SK-N-SH treated with all-trans-retinoic acid at 6 μM for 48 hours (cell line): ENCODE measurements at regions not wholly inside any gene's neighbourhood (a gene's known extent, or its start where the extent isn't known, plus 50 kb on each side); places are given as distances from the start of the nearest gene placed in this dataset.

Experiments
- ATAC-seq: fragments of 200-7000 bp; cut with Tn5 transposase; 3 replicates; pipeline ENCODE4 v1.9.1; 2020; ENCODE audit warnings: mild to moderate bottlenecking, moderate library complexity
- ARNTL ChIP-seq: fragments of 450-650 bp; formaldehyde crosslinking; IDR thresholded peaks from 2 replicates; pipeline ENCODE4 v1.5.0; 2020; ENCODE audit warnings: low read depth, mild to moderate bottlenecking, moderate library complexity, borderline replicate concordance
- BACH2 ChIP-seq: fragments of 250-450 bp; sonication (Bioruptor Pico); IDR thresholded peaks from 2 replicates; pipeline ENCODE4 v1.9.0; 2021; ENCODE audit warnings: mild to moderate bottlenecking, borderline replicate concordance
- CREB5 ChIP-seq: fragments of 250-450 bp; sonication (Bioruptor Pico); IDR thresholded peaks from 2 replicates; pipeline ENCODE4 v1.5.1; 2020; ENCODE audit warnings: low read depth, mild to moderate bottlenecking, moderate library complexity
- CSDC2 ChIP-seq: fragments of 250-450 bp; sonication (Bioruptor Pico); IDR thresholded peaks from 2 replicates; pipeline ENCODE4 v1.5.0; 2020; ENCODE audit warnings: mild to moderate bottlenecking, moderate library complexity
- CSRNP3 ChIP-seq: fragments of 250-450 bp; sonication (Bioruptor Pico); IDR thresholded peaks from 2 replicates; pipeline ENCODE4 v1.5.1; 2021; ENCODE audit warnings: mild to moderate bottlenecking, moderate library complexity
- ESRRG ChIP-seq: fragments of 250-450 bp; sonication (Bioruptor Pico); IDR thresholded peaks from 2 replicates; pipeline ENCODE4 v1.6.1; 2021; ENCODE audit warnings: mild to moderate bottlenecking
- ISL1 ChIP-seq: fragments of 250-450 bp; sonication (Bioruptor Pico); IDR thresholded peaks from 2 replicates; pipeline ENCODE4 v2.1.2; 2022; ENCODE audit warnings: mild to moderate bottlenecking, moderate library complexity
- PATZ1 ChIP-seq: fragments of 250-450 bp; sonication (Bioruptor Pico); IDR thresholded peaks from 2 replicates; pipeline ENCODE4 v1.8.0; 2020; ENCODE audit warnings: mild to moderate bottlenecking, moderate library complexity, borderline replicate concordance
- POU6F1 ChIP-seq: fragments of 250-450 bp; sonication (Bioruptor Pico); IDR thresholded peaks from 2 replicates; pipeline ENCODE4 v1.8.0; 2021; ENCODE audit warnings: low read depth, mild to moderate bottlenecking, moderate library complexity, borderline replicate concordance
- PPARA ChIP-seq: fragments of 250-450 bp; sonication (Bioruptor Pico); IDR thresholded peaks from 2 replicates; pipeline ENCODE4 v1.5.0; 2020; ENCODE audit warnings: mild to moderate bottlenecking, borderline replicate concordance
- RARB ChIP-seq: fragments of 250-450 bp; sonication (Bioruptor Pico); IDR thresholded peaks from 2 replicates; pipeline ENCODE4 v1.8.0; 2021; ENCODE audit warnings: mild to moderate bottlenecking, moderate library complexity
- TOX ChIP-seq: fragments of 250-450 bp; sonication (Bioruptor Pico); IDR thresholded peaks from 2 replicates; pipeline ENCODE4 v1.8.0; 2021; ENCODE audit warnings: mild to moderate bottlenecking, moderate library complexity, borderline replicate concordance
- TSHZ2 ChIP-seq: fragments of 250-450 bp; sonication (Bioruptor Pico); IDR thresholded peaks from 2 replicates; pipeline ENCODE4 v1.5.0; 2020; ENCODE audit warnings: mild to moderate bottlenecking, moderate library complexity
- ZC3H10 ChIP-seq: fragments of 250-450 bp; sonication (Bioruptor Pico); IDR thresholded peaks from 2 replicates; pipeline ENCODE4 v1.5.1; 2021; ENCODE audit warnings: mild to moderate bottlenecking, moderate library complexity
- ZNF565 ChIP-seq: fragments of 450-650 bp; formaldehyde crosslinking; conservative IDR thresholded peaks from 2 replicates; pipeline ENCODE4 v1.5.0; 2020; ENCODE audit warnings: low read depth, mild to moderate bottlenecking, moderate library complexity
- ZNF8 ChIP-seq: fragments of 450-650 bp; formaldehyde crosslinking; IDR thresholded peaks from 2 replicates; pipeline ENCODE4 v1.5.0; 2020; ENCODE audit warnings: mild to moderate bottlenecking, moderate library complexity

- TF ChIP-seq CREB5 (CRISPR knock-in tag) = no peak
- TF ChIP-seq RARB = no peak
- no peak for TF ChIP-seq BACH2 (CRISPR knock-in tag)
- TF ChIP-seq CSRNP3 (CRISPR knock-in tag) = no peak
- TF ChIP-seq ARNTL (CRISPR knock-in tag) = no peak
- no peak for TF ChIP-seq ESRRG (CRISPR knock-in tag)
- no peak for TF ChIP-seq CSDC2 (CRISPR knock-in tag)
- TF ChIP-seq POU6F1 (CRISPR knock-in tag) = no peak
- no peak for TF ChIP-seq TOX (CRISPR knock-in tag)
- no peak for TF ChIP-seq ZNF8 (CRISPR knock-in tag)
- ATAC-seq = no peak
These were observed 74.8 kb upstream of the KCNQ5 start for GRCh38 chr6:72547020-72547419.

- ATAC-seq = no peak
- no peak for TF ChIP-seq BACH2 (CRISPR knock-in tag)
- no peak for TF ChIP-seq ESRRG (CRISPR knock-in tag)
- TF ChIP-seq ZNF565 (CRISPR knock-in tag) = no peak
- no peak for TF ChIP-seq PPARA (CRISPR knock-in tag)
- TF ChIP-seq ISL1 = no peak
- TF ChIP-seq ZC3H10 = no peak
- no peak for TF ChIP-seq TOX (CRISPR knock-in tag)
- no peak for TF ChIP-seq CREB5 (CRISPR knock-in tag)
- TF ChIP-seq TSHZ2 (CRISPR knock-in tag) = no peak
- TF ChIP-seq RARB = no peak
- no peak for TF ChIP-seq PATZ1
- no peak for TF ChIP-seq ZNF8 (CRISPR knock-in tag)
- no peak for TF ChIP-seq POU6F1 (CRISPR knock-in tag)
- TF ChIP-seq ARNTL (CRISPR knock-in tag) = no peak
- no peak for TF ChIP-seq CSRNP3 (CRISPR knock-in tag)
These were observed 70.4 kb upstream of the KCNQ5 start for GRCh38 chr6:72551470-72551869.
